ENCODE measurements at regions not wholly inside any gene's neighbourhood (a gene's known extent, or its start where the extent isn't known, plus 50 kb on each side); places are given as distances from the start of the nearest gene placed in this dataset.

- Mint-ChIP-seq H3K27me3 (ENCODE audit: low read depth) (no peaks in the 10 kb centered on the region), H3K9me3 (peaks cover 4% of the 10 kb centered on the region), H3K27ac (no peak overlapping the region), H3K4me3 (no peak overlapping the region), H3K4me1 (ENCODE audit: low read depth) (no peaks in the 10 kb centered on the region), H3K36me3 (ENCODE audit: low read depth) (no peaks in the 10 kb centered on the region)
Measured at GRCh38 chr17:65346166-65346565, 209.0 kb downstream of the RGS9 start.

GRCh38 chr17:65345261-65346005 lies 208.3 kb downstream of the RGS9 start:
- no peaks in the 10 kb centered on the region for H3K27me3 Mint-ChIP-seq (ENCODE audit: low read depth)
- H3K4me3 Mint-ChIP-seq, result no peak overlapping the region
- H3K36me3 Mint-ChIP-seq (ENCODE audit: low read depth), result no peaks in the 10 kb centered on the region
- no peaks in the 10 kb centered on the region for H3K4me1 Mint-ChIP-seq (ENCODE audit: low read depth)
- H3K9me3 Mint-ChIP-seq, result peaks cover 4% of the 10 kb centered on the region
- H3K27ac Mint-ChIP-seq, result no peak overlapping the region

- H3K27ac Mint-ChIP-seq, result no peak overlapping the region
- no peaks in the 10 kb centered on the region for H3K4me1 Mint-ChIP-seq (ENCODE audit: low read depth)
- no peak overlapping the region for H3K4me3 Mint-ChIP-seq
- H3K36me3 Mint-ChIP-seq (ENCODE audit: low read depth), result no peaks in the 10 kb centered on the region
- peaks cover 13% of the 10 kb centered on the region for H3K9me3 Mint-ChIP-seq
- H3K27me3 Mint-ChIP-seq (ENCODE audit: low read depth), result no peaks in the 10 kb centered on the region
Measured at GRCh38 chr17:65340401-65340800, 203.2 kb downstream of the RGS9 start.

- Mint-ChIP-seq H3K27ac (no peak overlapping the region), H3K9me3 (peaks cover 13% of the 10 kb centered on the region), H3K4me1 (ENCODE audit: low read depth) (no peaks in the 10 kb centered on the region), H3K4me3 (no peak overlapping the region), H3K36me3 (ENCODE audit: low read depth) (no peaks in the 10 kb centered on the region), H3K27me3 (ENCODE audit: low read depth) (peaks cover 6% of the 10 kb centered on the region)
Measured at GRCh38 chr17:65334406-65334805, 197.2 kb downstream of the RGS9 start.

GRCh38 chr17:65332779-65333178 lies 195.6 kb downstream of the RGS9 start:
- Mint-ChIP-seq H3K4me1 (ENCODE audit: low read depth) (no peaks in the 10 kb centered on the region), H3K36me3 (ENCODE audit: low read depth) (no peaks in the 10 kb centered on the region), H3K27me3 (ENCODE audit: low read depth) (peaks cover 6% of the 10 kb centered on the region), H3K4me3 (no peak overlapping the region), H3K9me3 (peaks cover 5% of the 10 kb centered on the region), H3K27ac (no peak overlapping the region)

GRCh38 chr17:65332375-65332774 lies 195.2 kb downstream of the RGS9 start:
- no peak overlapping the region for H3K4me3 Mint-ChIP-seq
- no peak overlapping the region for H3K27ac Mint-ChIP-seq
- no peaks in the 10 kb centered on the region for H3K36me3 Mint-ChIP-seq (ENCODE audit: low read depth)
- no peaks in the 10 kb centered on the region for H3K4me1 Mint-ChIP-seq (ENCODE audit: low read depth)
- H3K27me3 Mint-ChIP-seq (ENCODE audit: low read depth), result peaks cover 6% of the 10 kb centered on the region
- H3K9me3 Mint-ChIP-seq, result peaks cover under 1% of the 10 kb centered on the region

- Mint-ChIP-seq H3K36me3 (ENCODE audit: low read depth) (no peaks in the 10 kb centered on the region), H3K27ac (no peak overlapping the region), H3K9me3 (no peaks in the 10 kb centered on the region), H3K4me3 (no peak overlapping the region), H3K27me3 (ENCODE audit: low read depth) (peaks cover 14% of the 10 kb centered on the region), H3K4me1 (ENCODE audit: low read depth) (no peaks in the 10 kb centered on the region)
Measured at GRCh38 chr17:65328567-65328966, 191.4 kb downstream of the RGS9 start.

GRCh38 chr17:65324611-65325342 lies 187.6 kb downstream of the RGS9 start:
- H3K27me3 Mint-ChIP-seq (ENCODE audit: low read depth), result peaks cover 7% of the 10 kb centered on the region
- H3K4me3 Mint-ChIP-seq, result no peak overlapping the region
- H3K4me1 Mint-ChIP-seq (ENCODE audit: low read depth), result no peaks in the 10 kb centered on the region
- H3K27ac Mint-ChIP-seq, result no peak overlapping the region
- no peaks in the 10 kb centered on the region for H3K9me3 Mint-ChIP-seq
- H3K36me3 Mint-ChIP-seq (ENCODE audit: low read depth), result no peaks in the 10 kb centered on the region

GRCh38 chr17:65323049-65323448 lies 185.9 kb downstream of the RGS9 start:
- no peaks in the 10 kb centered on the region for H3K4me1 Mint-ChIP-seq (ENCODE audit: low read depth)
- H3K4me3 Mint-ChIP-seq, result no peak overlapping the region
- no peak overlapping the region for H3K27ac Mint-ChIP-seq
- peaks cover 7% of the 10 kb centered on the region for H3K27me3 Mint-ChIP-seq (ENCODE audit: low read depth)
- H3K36me3 Mint-ChIP-seq (ENCODE audit: low read depth), result no peaks in the 10 kb centered on the region
- no peaks in the 10 kb centered on the region for H3K9me3 Mint-ChIP-seq

- Mint-ChIP-seq H3K9me3 (no peaks in the 10 kb centered on the region), H3K4me3 (no peak overlapping the region), H3K27me3 (ENCODE audit: low read depth) (peaks cover 13% of the 10 kb centered on the region), H3K4me1 (ENCODE audit: low read depth) (no peaks in the 10 kb centered on the region), H3K27ac (no peak overlapping the region), H3K36me3 (ENCODE audit: low read depth) (no peaks in the 10 kb centered on the region)
Measured at GRCh38 chr17:65320820-65321219, 183.7 kb downstream of the RGS9 start.

- Mint-ChIP-seq H3K27ac (no peak overlapping the region), H3K4me3 (no peak overlapping the region), H3K27me3 (ENCODE audit: low read depth) (peaks cover 44% of the 10 kb centered on the region), H3K36me3 (ENCODE audit: low read depth) (no peaks in the 10 kb centered on the region), H3K9me3 (no peaks in the 10 kb centered on the region), H3K4me1 (ENCODE audit: low read depth) (peaks cover 4% of the 10 kb centered on the region)
Measured at GRCh38 chr17:65314212-65314611, 177.0 kb downstream of the RGS9 start.

- Mint-ChIP-seq H3K27me3 (ENCODE audit: low read depth) (peaks cover 44% of the 10 kb centered on the region), H3K27ac (no peak overlapping the region), H3K4me3 (no peak overlapping the region), H3K9me3 (no peaks in the 10 kb centered on the region), H3K36me3 (ENCODE audit: low read depth) (no peaks in the 10 kb centered on the region), H3K4me1 (ENCODE audit: low read depth) (peaks cover 4% of the 10 kb centered on the region)
Measured at GRCh38 chr17:65312718-65313377, 175.7 kb downstream of the RGS9 start.

GRCh38 chr17:65311261-65311660 lies 174.1 kb downstream of the RGS9 start:
- Mint-ChIP-seq H3K4me3 (no peak overlapping the region), H3K27ac (no peak overlapping the region), H3K9me3 (no peaks in the 10 kb centered on the region), H3K27me3 (ENCODE audit: low read depth) (peaks cover 40% of the 10 kb centered on the region), H3K36me3 (ENCODE audit: low read depth) (no peaks in the 10 kb centered on the region), H3K4me1 (ENCODE audit: low read depth) (peaks cover 4% of the 10 kb centered on the region)

GRCh38 chr17:65307961-65308316 lies 170.8 kb downstream of the RGS9 start:
- Mint-ChIP-seq H3K27ac (no peak overlapping the region), H3K4me1 (ENCODE audit: low read depth) (no peaks in the 10 kb centered on the region), H3K4me3 (no peak overlapping the region), H3K27me3 (ENCODE audit: low read depth) (peaks cover 27% of the 10 kb centered on the region), H3K9me3 (no peaks in the 10 kb centered on the region), H3K36me3 (ENCODE audit: low read depth) (no peaks in the 10 kb centered on the region)
